ENCODE measurements at regions not wholly inside any gene's neighbourhood (a gene's known extent, or its start where the extent isn't known, plus 50 kb on each side); places are given as distances from the start of the nearest gene placed in this dataset.

DNA sequence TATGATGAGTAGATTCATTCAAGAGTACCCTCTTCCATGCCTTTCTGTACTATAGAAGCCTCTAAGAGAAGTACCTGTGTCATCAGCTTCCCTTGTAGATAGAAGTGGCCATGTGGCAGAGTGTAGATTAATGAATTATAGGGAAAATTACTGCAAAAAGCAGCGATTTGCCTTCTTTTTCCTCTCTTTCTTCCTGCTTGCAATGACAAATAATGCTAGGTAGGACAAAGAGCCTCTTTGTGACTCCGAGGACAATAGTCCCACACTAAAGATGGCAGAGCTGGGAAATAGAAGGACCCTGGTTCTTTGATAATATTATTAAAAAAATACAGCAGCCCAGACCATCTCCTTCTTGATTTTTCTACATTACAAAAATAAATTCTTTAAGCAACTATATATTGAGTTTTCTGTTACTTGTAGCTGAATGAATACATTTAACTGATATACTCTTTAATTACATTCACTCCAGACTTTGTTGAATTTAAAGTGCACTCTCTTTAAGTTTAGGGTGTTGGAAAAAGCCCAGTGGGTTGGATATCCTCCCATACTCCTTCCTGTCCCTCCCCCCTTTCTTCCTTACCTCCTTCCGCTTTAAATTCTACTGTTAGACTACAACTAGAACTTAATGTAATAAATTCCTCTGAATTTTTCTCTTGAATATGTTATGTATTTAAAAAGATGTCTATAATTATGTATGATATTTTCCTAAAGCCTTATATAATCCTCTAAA is 198.2 kb upstream of the APP start:
- no peaks in the 10 kb centered on the region for H3K9me3 ChIP-seq (ENCODE audit: control insufficient read depth, insufficient read depth, low read depth, low read length)
- H3K4me3 ChIP-seq (ENCODE audit: low read depth, low read length) = no peak overlapping the region
- TF ChIP-seq ZFP37 (tag by site-specific recombination; IDR thresholded peaks at IDR 0.05) = no peak
- no peak for TF ChIP-seq ZNF140 (tag by site-specific recombination; IDR thresholded peaks at IDR 0.05)
- no peak for TF ChIP-seq ZNF677 (tag by site-specific recombination; IDR thresholded peaks at IDR 0.05)
- no peak for TF ChIP-seq ZNF366 (tag by site-specific recombination; conservative IDR thresholded peaks at IDR 0.05)
- no peak for TF ChIP-seq ZNF558 (tag by site-specific recombination; IDR thresholded peaks at IDR 0.05)
- no peak for TF ChIP-seq ZNF571 (tag by site-specific recombination; IDR thresholded peaks at IDR 0.05)
- no peak for TF ChIP-seq ZNF169 (tag by site-specific recombination; IDR thresholded peaks at IDR 0.05)
- H3K4me1 ChIP-seq (ENCODE audit: control insufficient read depth, insufficient read depth, low read length) = no peaks in the 10 kb centered on the region
- CTCF ChIA-PET = interaction anchor here (1.1 kb wide), 1 partner anchor 11 kb away, joined by 3 read pairs; no protein-coding TSS in a partner anchor
- H3K36me3 ChIP-seq (ENCODE audit: control insufficient read depth in 2 of 2, insufficient read depth in 1 of 2, low read length in 2 of 2) = no peaks in the 10 kb centered on the region
- H3K27ac ChIP-seq (ENCODE audit: extremely low read depth, low read depth, low read length) = no peak overlapping the region
- POLR2A ChIA-PET = no interaction called here

DNA sequence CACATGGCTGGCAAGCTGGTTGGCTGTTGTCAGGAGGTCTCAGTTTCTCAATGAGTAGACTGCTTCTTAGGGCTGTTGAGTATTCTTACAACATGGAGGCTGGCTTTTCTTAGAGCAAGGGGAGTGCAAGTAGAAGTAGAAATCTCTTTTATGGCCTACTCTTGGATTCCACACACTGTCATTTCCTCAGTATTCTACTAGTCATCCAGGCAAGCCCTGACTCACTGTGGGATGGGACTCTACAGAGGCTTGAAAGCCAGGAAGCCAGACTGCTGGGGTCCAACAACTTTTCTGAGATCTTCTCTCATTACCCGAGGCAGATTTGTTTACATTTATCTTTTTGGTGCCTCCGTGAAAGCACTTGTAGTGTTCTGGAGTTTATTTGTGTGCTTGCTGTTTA is 196.2 kb upstream of the APP start:
- POLR2A ChIA-PET = no interaction called here
- Histone ChIP-seq H3K36me3 (ENCODE audit: control insufficient read depth in 2 of 2, insufficient read depth in 1 of 2, low read length in 2 of 2) (no peaks in the 10 kb centered on the region), H3K9me3 (ENCODE audit: control insufficient read depth, insufficient read depth, low read depth, low read length) (no peaks in the 10 kb centered on the region), H3K4me3 (ENCODE audit: low read depth, low read length) (no peak overlapping the region), H3K27ac (ENCODE audit: extremely low read depth, low read depth, low read length) (no peak overlapping the region), H3K4me1 (ENCODE audit: control insufficient read depth, insufficient read depth, low read length) (no peaks in the 10 kb centered on the region)
- no peak for TF ChIP-seq ZNF138 (tag by site-specific recombination; IDR thresholded peaks at IDR 0.05; ENCODE audit: borderline replicate concordance)
- TF ChIP-seq ZNF16 (tag by site-specific recombination; IDR thresholded peaks at IDR 0.05; ENCODE audit: low read depth) = no peak
- TF ChIP-seq, protein P1, sequence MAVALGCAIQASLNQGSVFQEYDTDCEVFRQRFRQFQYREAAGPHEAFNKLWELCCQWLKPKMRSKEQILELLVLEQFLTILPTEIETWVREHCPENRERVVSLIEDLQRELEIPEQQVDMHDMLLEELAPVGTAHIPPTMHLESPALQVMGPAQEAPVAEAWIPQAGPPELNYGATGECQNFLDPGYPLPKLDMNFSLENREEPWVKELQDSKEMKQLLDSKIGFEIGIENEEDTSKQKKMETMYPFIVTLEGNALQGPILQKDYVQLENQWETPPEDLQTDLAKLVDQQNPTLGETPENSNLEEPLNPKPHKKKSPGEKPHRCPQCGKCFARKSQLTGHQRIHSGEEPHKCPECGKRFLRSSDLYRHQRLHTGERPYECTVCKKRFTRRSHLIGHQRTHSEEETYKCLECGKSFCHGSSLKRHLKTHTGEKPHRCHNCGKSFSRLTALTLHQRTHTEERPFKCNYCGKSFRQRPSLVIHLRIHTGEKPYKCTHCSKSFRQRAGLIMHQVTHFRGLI (tag by site-specific recombination; IDR thresholded peaks at IDR 0.05) = no peak
- TF ChIP-seq YY1 (tag by site-specific recombination; IDR thresholded peaks at IDR 0.05) = no peak
- no peak for TF ChIP-seq ZNF560 (tag by site-specific recombination; IDR thresholded peaks at IDR 0.05; ENCODE audit: borderline replicate concordance)
- no peak for TF ChIP-seq ZNF843 (tag by site-specific recombination; IDR thresholded peaks at IDR 0.05)
- TF ChIP-seq, protein P2, sequence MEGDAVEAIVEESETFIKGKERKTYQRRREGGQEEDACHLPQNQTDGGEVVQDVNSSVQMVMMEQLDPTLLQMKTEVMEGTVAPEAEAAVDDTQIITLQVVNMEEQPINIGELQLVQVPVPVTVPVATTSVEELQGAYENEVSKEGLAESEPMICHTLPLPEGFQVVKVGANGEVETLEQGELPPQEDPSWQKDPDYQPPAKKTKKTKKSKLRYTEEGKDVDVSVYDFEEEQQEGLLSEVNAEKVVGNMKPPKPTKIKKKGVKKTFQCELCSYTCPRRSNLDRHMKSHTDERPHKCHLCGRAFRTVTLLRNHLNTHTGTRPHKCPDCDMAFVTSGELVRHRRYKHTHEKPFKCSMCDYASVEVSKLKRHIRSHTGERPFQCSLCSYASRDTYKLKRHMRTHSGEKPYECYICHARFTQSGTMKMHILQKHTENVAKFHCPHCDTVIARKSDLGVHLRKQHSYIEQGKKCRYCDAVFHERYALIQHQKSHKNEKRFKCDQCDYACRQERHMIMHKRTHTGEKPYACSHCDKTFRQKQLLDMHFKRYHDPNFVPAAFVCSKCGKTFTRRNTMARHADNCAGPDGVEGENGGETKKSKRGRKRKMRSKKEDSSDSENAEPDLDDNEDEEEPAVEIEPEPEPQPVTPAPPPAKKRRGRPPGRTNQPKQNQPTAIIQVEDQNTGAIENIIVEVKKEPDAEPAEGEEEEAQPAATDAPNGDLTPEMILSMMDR (tag by site-specific recombination; IDR thresholded peaks at IDR 0.05) = no peak
- no peak for TF ChIP-seq ZNF19 (tag by site-specific recombination; IDR thresholded peaks at IDR 0.05; ENCODE audit: low read depth)
- no peak for TF ChIP-seq ZNF768 (tag by site-specific recombination; IDR thresholded peaks at IDR 0.05)
- CTCF ChIA-PET = no interaction called here

DNA sequence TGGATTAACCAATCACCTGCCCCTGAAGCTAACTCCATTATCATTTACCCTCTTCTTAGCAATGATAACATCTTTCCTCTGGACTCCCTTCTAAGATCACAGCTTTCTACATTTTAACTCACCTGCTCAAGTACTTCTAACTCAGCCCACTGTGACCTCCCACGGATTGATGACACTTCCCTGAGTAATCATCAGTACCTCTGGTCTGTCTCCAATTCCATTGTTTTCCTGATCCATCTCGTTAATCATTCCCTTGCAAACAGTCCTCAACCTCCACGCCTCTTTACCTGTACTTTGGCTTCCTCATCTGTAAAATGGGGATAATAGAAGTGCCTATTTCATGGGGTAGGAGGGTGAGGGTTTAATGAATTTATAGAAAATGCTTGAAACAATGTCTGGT is 195.3 kb upstream of the APP start:
- ChIA-PET CTCF (interaction anchor here (0.7 kb wide), 1 partner anchor 202 kb away, joined by 3 read pairs; no protein-coding TSS in a partner anchor), POLR2A (no interaction called here)
- Histone ChIP-seq H3K27ac (ENCODE audit: extremely low read depth, low read depth, low read length) (no peak overlapping the region), H3K4me3 (ENCODE audit: low read depth, low read length) (no peak overlapping the region), H3K4me1 (ENCODE audit: control insufficient read depth, insufficient read depth, low read length) (no peaks in the 10 kb centered on the region), H3K9me3 (ENCODE audit: control insufficient read depth, insufficient read depth, low read depth, low read length) (no peaks in the 10 kb centered on the region), H3K36me3 (ENCODE audit: control insufficient read depth in 2 of 2, insufficient read depth in 1 of 2, low read length in 2 of 2) (no peaks in the 10 kb centered on the region)
- TF ChIP-seq, protein P3, sequence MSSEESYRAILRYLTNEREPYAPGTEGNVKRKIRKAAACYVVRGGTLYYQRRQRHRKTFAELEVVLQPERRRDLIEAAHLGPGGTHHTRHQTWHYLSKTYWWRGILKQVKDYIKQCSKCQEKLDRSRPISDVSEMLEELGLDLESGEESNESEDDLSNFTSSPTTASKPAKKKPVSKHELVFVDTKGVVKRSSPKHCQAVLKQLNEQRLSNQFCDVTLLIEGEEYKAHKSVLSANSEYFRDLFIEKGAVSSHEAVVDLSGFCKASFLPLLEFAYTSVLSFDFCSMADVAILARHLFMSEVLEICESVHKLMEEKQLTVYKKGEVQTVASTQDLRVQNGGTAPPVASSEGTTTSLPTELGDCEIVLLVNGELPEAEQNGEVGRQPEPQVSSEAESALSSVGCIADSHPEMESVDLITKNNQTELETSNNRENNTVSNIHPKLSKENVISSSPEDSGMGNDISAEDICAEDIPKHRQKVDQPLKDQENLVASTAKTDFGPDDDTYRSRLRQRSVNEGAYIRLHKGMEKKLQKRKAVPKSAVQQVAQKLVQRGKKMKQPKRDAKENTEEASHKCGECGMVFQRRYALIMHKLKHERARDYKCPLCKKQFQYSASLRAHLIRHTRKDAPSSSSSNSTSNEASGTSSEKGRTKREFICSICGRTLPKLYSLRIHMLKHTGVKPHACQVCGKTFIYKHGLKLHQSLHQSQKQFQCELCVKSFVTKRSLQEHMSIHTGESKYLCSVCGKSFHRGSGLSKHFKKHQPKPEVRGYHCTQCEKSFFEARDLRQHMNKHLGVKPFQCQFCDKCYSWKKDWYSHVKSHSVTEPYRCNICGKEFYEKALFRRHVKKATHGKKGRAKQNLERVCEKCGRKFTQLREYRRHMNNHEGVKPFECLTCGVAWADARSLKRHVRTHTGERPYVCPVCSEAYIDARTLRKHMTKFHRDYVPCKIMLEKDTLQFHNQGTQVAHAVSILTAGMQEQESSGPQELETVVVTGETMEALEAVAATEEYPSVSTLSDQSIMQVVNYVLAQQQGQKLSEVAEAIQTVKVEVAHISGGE (tag by site-specific recombination; conservative IDR thresholded peaks at IDR 0.05; ENCODE audit: low read depth) = no peak
- TF ChIP-seq ZBTB7A (tag by site-specific recombination; IDR thresholded peaks at IDR 0.05; ENCODE audit: low read depth) (no peak), ZNF404 (tag by site-specific recombination; IDR thresholded peaks at IDR 0.05) (no peak), SP2 (tag by site-specific recombination; IDR thresholded peaks at IDR 0.05) (no peak), ZNF585B (tag by site-specific recombination; IDR thresholded peaks at IDR 0.05) (no peak), ZNF324 (tag by site-specific recombination; IDR thresholded peaks at IDR 0.05) (no peak)
- TF ChIP-seq, protein P1 (tag by site-specific recombination; IDR thresholded peaks at IDR 0.05) = no peak
- TF ChIP-seq, protein P4, sequence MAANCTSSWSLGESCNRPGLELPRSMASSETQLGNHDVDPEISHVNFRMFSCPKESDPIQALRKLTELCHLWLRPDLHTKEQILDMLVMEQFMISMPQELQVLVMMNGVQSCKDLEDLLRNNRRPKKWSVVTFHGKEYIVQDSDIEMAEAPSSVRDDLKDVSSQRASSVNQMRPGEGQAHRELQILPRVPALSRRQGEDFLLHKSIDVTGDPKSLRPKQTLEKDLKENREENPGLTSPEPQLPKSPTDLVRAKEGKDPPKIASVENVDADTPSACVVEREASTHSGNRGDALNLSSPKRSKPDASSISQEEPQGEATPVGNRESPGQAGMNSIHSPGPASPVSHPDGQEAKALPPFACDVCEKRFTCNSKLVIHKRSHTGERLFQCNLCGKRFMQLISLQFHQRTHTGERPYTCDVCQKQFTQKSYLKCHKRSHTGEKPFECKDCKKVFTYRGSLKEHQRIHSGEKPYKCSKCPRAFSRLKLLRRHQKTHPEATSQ (tag by site-specific recombination; IDR thresholded peaks at IDR 0.05) = no peak
